ENCODE measurements at regions not wholly inside any gene's neighbourhood (a gene's known extent, or its start where the extent isn't known, plus 50 kb on each side); places are given as distances from the start of the nearest gene placed in this dataset.

GRCh38 chr15:98167722-98168268 is 207.3 kb downstream of the ARRDC4 start:
- H3K4me3 ChIP-seq: no peak overlapping the region
- ChIA-PET CTCF (interaction anchor here (1.0 kb wide), 1 partner anchor 20 kb away, joined by 3 read pairs; no protein-coding TSS in a partner anchor), POLR2A (no interaction called here)
- no peak for TF ChIP-seq MYC (IDR thresholded peaks at IDR 0.05; ENCODE audit: borderline replicate concordance, low read length)
- TF ChIP-seq MAFK (IDR thresholded peaks at IDR 0.05; ENCODE audit: partially characterized antibody): peak; percentile 43
- no peaks in the 10 kb centered on the region for H3K4me1 ChIP-seq
- no peak for ATAC-seq
- no peak for DNase-seq (ENCODE audit: low read depth in 1 of 2, low spot score in 1 of 2)
- no peak for FAIRE-seq
- no peaks in the 10 kb centered on the region for H3K9me3 ChIP-seq
- no peak overlapping the region for H3K27ac ChIP-seq
- WGBS (ENCODE audit: missing lambda C conversion rate): 3% methylated on average over 4 of the region's 4 CpGs
- no peak overlapping the region for H3K4me2 ChIP-seq

DNA sequence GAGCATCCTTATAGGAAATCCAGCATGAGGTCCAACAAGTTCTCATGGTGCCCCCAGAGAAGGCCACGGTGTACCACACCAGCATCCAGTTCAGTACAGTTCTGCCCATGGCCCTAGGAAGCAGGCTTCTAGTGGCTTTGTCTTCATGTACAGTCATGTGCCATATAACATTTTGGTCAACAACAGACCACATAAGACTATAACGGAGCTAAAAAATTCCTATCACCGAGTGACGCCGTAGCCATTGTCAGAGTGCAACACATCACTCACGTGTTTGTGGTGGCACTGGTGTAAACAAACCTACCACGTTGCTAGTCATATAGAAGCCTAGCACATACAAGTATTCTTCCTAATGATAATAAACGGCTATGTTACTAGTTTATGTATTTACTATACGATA is 209.0 kb downstream of the ARRDC4 start:
- CTCF ChIA-PET: interaction anchor here (0.7 to 1.2 kb wide), 2 partner anchors 9 to 27 kb away, joined by 3 read pairs; no protein-coding TSS in a partner anchor
- TF ChIP-seq NFE2L2 (conservative IDR thresholded peaks at IDR 0.05; ENCODE audit: low read length) (no peak), CHD4 (IDR thresholded peaks at IDR 0.05; ENCODE audit: borderline replicate concordance) (no peak), POLR2A (IDR thresholded peaks at IDR 0.05; ENCODE audit: low read length) (no peak), BCL3 (IDR thresholded peaks at IDR 0.05) (no peak), FOSL2 (IDR thresholded peaks at IDR 0.05) (no peak), FOSL2 (CRISPR knock-in tag; IDR thresholded peaks at IDR 0.05) (no peak), ZFP36 (IDR thresholded peaks at IDR 0.05; ENCODE audit: borderline replicate concordance, partially characterized antibody) (no peak), SMC3 (IDR thresholded peaks at IDR 0.05) (no peak), NPAS2 (CRISPR knock-in tag; IDR thresholded peaks at IDR 0.05; ENCODE audit: borderline replicate concordance) (no peak), POLR2AphosphoS2 (conservative IDR thresholded peaks at IDR 0.05; ENCODE audit: low read length) (no peak), CHD2 (IDR thresholded peaks at IDR 0.05; ENCODE audit: low read length, partially characterized antibody) (no peak), RCOR1 (IDR thresholded peaks at IDR 0.05; ENCODE audit: low read depth, low read length) (no peak), PBX3 (IDR thresholded peaks at IDR 0.05) (no peak), JUNB (IDR thresholded peaks at IDR 0.05) (no peak), KDM1A (IDR thresholded peaks at IDR 0.05; ENCODE audit: low read depth) (no peak), RAD21 (conservative IDR thresholded peaks at IDR 0.05 in 1 of 2, IDR thresholded peaks at IDR 0.05 in 1 of 2) (no peak), CEBPB (IDR thresholded peaks at IDR 0.05) (no peak)
- POLR2A ChIA-PET: no interaction called here
- Histone ChIP-seq H3K9me3 (no peaks in the 10 kb centered on the region), H3K27ac (no peak overlapping the region), H3K4me1 (no peaks in the 10 kb centered on the region), H3K4me2 (no peak overlapping the region), H3K4me3 (no peak overlapping the region)
- no peak for FAIRE-seq
- 32% methylated on average over 9 of the region's 9 CpGs for WGBS (ENCODE audit: missing lambda C conversion rate)
- no peak for DNase-seq (ENCODE audit: low read depth in 1 of 2, low spot score in 1 of 2)
- no peak for ATAC-seq

DNA sequence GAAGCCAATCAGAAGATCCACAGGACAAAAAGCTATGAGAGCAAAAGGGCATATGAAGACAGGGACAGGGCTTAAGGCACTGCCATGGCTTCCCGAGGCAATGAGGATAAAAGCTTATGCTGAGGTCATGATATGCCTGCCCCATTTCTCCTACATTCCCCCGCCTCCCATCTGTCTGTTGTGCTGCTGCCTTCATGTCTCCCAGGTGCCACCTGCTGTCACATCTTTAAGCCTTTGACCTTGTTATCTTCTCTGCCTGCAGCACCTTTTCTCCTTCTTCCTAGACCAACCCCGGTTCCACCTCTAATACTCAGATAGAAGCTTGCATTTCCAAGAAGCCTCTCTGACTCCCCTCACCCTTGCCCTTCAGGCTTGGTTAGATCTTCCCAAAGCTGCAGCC is 213.8 kb downstream of the ARRDC4 start:
- FAIRE-seq (peak; percentile 43), ATAC-seq (no peak), DNase-seq (ENCODE audit: low read depth in 1 of 2, low spot score in 1 of 2) (peak in 1 of 2 experiments; percentile 9)
- no peak overlapping the region for H3K4me2 ChIP-seq
- POLR2A ChIA-PET: no interaction called here
- no peak overlapping the region for H3K4me3 ChIP-seq
- TF ChIP-seq BCL3 (IDR thresholded peaks at IDR 0.05) (no peak), HOXA7 (CRISPR knock-in tag; IDR thresholded peaks at IDR 0.05) (no peak), FOSL2 (IDR thresholded peaks at IDR 0.05) (no peak), FOSL2 (CRISPR knock-in tag; IDR thresholded peaks at IDR 0.05) (no peak), FOXS1 (CRISPR knock-in tag; IDR thresholded peaks at IDR 0.05) (no peak), ZSCAN20 (CRISPR knock-in tag; IDR thresholded peaks at IDR 0.05) (no peak), MAZ (IDR thresholded peaks at IDR 0.05; ENCODE audit: borderline replicate concordance, low read depth, low read length) (no peak), CEBPB (IDR thresholded peaks at IDR 0.05) (no peak), NPAS2 (CRISPR knock-in tag; IDR thresholded peaks at IDR 0.05; ENCODE audit: borderline replicate concordance) (no peak)
- TF ChIP-seq, protein P1, sequence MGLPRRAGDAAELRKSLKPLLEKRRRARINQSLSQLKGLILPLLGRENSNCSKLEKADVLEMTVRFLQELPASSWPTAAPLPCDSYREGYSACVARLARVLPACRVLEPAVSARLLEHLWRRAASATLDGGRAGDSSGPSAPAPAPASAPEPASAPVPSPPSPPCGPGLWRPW (IDR thresholded peaks at IDR 0.05): no peak
- TF ChIP-seq, protein P2, sequence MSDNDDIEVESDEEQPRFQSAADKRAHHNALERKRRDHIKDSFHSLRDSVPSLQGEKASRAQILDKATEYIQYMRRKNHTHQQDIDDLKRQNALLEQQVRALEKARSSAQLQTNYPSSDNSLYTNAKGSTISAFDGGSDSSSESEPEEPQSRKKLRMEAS (IDR thresholded peaks at IDR 0.05): no peak
- TF ChIP-seq, protein P3, sequence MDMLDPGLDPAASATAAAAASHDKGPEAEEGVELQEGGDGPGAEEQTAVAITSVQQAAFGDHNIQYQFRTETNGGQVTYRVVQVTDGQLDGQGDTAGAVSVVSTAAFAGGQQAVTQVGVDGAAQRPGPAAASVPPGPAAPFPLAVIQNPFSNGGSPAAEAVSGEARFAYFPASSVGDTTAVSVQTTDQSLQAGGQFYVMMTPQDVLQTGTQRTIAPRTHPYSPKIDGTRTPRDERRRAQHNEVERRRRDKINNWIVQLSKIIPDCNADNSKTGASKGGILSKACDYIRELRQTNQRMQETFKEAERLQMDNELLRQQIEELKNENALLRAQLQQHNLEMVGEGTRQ (IDR thresholded peaks at IDR 0.05): no peak
- WGBS (ENCODE audit: missing lambda C conversion rate): under 1% methylated on average over 3 of the region's 3 CpGs
- H3K4me1 ChIP-seq: no peaks in the 10 kb centered on the region
- H3K27ac ChIP-seq: no peak overlapping the region
- no peaks in the 10 kb centered on the region for H3K9me3 ChIP-seq
- CTCF ChIA-PET: interaction anchor here (1.4 kb wide), 1 partner anchor 12 kb away, joined by 4 read pairs; no protein-coding TSS in a partner anchor

Data from A549 (cell line).